Stomach (tissue), 8 donors: ENCODE measurements at regions not wholly inside any gene's neighbourhood (a gene's known extent, or its start where the extent isn't known, plus 50 kb on each side); places are given as distances from the start of the nearest gene placed in this dataset.

Source experiments
- DNase-seq, 2 donors: peaks; one replicate each; pipeline versions ENCODE4 v3.0.0 to v3.0.0-alpha.2; 2013 to 2019
- H3K27ac ChIP-seq, 5 donors: fragments of 200-600 bp in 4 of 5; sonication (generic) in 4 of 5; one replicate each; pipeline ENCODE4 v1.5.1; 2013 to 2019; ENCODE audit warnings: mild to moderate bottlenecking in 1 of 5, moderate library complexity in 1 of 5
- H3K27me3 ChIP-seq, 3 donors: fragments of 200-600 bp; sonication (generic); one replicate each; pipeline ENCODE4 v1.5.1; 2017 to 2019; ENCODE audit warnings: mixed run types in 1 of 3
- H3K36me3 ChIP-seq, 4 donors: fragments of 200-600 bp; sonication (generic); 1 replicate in 3 of 4; 2 replicates in 1 of 4; pipeline ENCODE4 v1.5.1; 2016 to 2019
- H3K4me1 ChIP-seq, 4 donors: fragments of 200-600 bp; sonication (generic); one replicate each; pipeline ENCODE4 v1.5.1; 2016 to 2019
- H3K4me3 ChIP-seq, 4 donors: fragments of 200-600 bp; sonication (generic) in 3 of 4; one replicate each; pipeline ENCODE4 v1.5.1; 2016 to 2019; ENCODE audit warnings: mild to moderate bottlenecking in 1 of 4
- H3K9me3 ChIP-seq, 4 donors: fragments of 200-600 bp; sonication (generic); one replicate each; pipeline ENCODE4 v1.5.1; 2016 to 2019
- EP300 ChIP-seq: sonication (generic); formaldehyde crosslinking; IDR thresholded peaks from one replicate; pipeline ENCODE4 v1.6.1; 2017; ENCODE audit warnings: antibody characterized with exemption
- POLR2A ChIP-seq, 4 donors: fragments of 450-650 bp; IDR thresholded peaks; one replicate each; pipeline ENCODE4 v1.6.1; 2016; ENCODE audit warnings: antibody characterized with exemption in 4 of 4, control low read depth in 2 of 4, mild to moderate bottlenecking in 1 of 4, moderate library complexity in 1 of 4
- POLR2AphosphoS5 ChIP-seq, 3 donors: sonication (generic); formaldehyde crosslinking; IDR thresholded peaks; one replicate each; pipeline ENCODE4 v1.6.1; 2016; ENCODE audit warnings: antibody characterized with exemption in 3 of 3
- WGBS, 5 donors: extraction: QIAGEN DNeasy Blood & Tissue Kit in 3 of 5; methylation state at CpG; one replicate each; pipeline versions ENCODE4 v1.1.5 to v1.1.7; 2013 to 2018; 5-methylcytosine and 5-hydroxymethylcytosine counted together
- intact Hi-C: fragments of 100-400 bp; cut with DNase I; formaldehyde crosslinking; loops from one replicate; pipeline ENCODE4 v1.15.1; 2023; ENCODE audit warnings: low total_unique reads
- TF ChIP-seq, protein P1 (sequence below), 7 experiments: fragments of 450-650 bp in 4 of 7; fragments of 200-600 bp in 3 of 7; sonication (generic) in 3 of 7; IDR thresholded peaks; one replicate each; pipeline ENCODE4 v1.5.1; 2016 to 2019; ENCODE audit warnings: antibody characterized with exemption in 7 of 7, control low read depth in 2 of 7, mild to moderate bottlenecking in 1 of 7
- donor health status: healthy with polysubstance abuse.
- donor health status: Bipolar disorder and iron deficiency.
- donor health status: healthy.

DNA sequence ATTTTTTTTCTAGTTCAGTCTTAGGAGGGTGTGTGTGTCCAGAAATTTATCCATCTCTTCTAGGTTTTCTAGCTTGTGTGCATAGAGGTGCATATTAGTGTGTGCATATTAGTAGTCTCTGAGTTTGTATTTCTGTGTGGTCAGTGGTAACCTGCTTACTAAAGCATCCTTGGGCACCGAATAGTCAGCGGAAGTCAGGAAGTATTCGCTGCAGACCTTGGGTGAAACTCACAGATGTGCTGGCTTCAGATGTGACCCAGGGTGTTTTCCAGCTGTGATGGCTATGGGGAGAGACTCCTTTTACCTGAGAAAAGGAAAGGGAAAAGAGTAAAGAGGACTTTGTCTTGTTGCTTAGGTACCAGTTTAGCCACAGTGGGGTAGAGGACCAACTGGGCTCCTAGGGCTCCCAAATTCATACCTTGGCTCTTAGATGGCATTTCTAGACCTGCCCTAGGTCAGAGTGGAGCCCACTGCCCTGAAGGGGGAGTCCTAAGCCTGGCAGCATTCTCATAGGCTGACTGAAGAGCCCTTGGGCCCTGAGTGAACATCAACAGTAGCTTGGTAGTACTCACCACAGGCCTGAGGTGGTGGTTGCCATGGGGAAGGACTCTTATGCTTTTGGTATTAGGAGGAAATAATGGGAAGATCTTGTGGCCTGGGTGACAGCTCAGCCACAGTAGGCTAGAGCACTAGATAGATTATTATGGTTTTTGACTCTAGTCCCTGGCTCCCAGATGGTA, 286.0 kb upstream of the ZPLD1 start:
- Histone ChIP-seq H3K9me3 (peaks cover 0 to 20% (median 14%) of the 10 kb centered on the region in 4 donors), H3K4me1 (peaks cover 0 to 5% (median 0%) of the 10 kb centered on the region in 4 donors), H3K36me3 (no peaks in the 10 kb centered on the region), H3K4me3 (no peak overlapping the region), H3K27ac (no peak overlapping the region), H3K27me3 (no peaks in the 10 kb centered on the region)
- WGBS, 5 donors = 95 to 100% (median 97%) methylated on average over 3 of the region's 3 CpGs
- DNase-seq = no peak
- intact Hi-C loops = no loop called here
- TF ChIP-seq POLR2AphosphoS5 (IDR thresholded peaks at IDR 0.05) (no peak), POLR2A (IDR thresholded peaks at IDR 0.05) (no peak), EP300 (no peak)
- TF ChIP-seq, protein P1, sequence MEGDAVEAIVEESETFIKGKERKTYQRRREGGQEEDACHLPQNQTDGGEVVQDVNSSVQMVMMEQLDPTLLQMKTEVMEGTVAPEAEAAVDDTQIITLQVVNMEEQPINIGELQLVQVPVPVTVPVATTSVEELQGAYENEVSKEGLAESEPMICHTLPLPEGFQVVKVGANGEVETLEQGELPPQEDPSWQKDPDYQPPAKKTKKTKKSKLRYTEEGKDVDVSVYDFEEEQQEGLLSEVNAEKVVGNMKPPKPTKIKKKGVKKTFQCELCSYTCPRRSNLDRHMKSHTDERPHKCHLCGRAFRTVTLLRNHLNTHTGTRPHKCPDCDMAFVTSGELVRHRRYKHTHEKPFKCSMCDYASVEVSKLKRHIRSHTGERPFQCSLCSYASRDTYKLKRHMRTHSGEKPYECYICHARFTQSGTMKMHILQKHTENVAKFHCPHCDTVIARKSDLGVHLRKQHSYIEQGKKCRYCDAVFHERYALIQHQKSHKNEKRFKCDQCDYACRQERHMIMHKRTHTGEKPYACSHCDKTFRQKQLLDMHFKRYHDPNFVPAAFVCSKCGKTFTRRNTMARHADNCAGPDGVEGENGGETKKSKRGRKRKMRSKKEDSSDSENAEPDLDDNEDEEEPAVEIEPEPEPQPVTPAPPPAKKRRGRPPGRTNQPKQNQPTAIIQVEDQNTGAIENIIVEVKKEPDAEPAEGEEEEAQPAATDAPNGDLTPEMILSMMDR (IDR thresholded peaks at IDR 0.05) = no peak

DNA sequence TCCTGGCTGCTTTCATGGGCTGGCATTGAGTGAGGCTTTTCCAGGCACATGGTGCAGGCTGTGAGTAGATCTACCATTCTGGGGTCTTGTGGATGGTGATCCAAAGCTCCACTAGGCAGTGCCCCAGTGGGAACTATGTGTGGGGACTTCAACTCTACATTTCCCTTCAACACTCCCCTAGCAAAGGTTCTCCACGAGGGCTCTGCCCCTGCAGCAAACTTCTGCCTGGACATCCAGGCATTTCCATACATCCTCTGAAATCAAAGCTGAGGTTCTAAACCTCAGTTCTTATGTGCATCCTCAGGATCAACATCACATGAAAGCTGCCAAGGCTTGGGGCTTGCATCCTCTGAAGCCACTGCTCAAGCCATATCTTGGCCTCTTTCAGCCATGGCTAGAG, 282.9 kb upstream of the ZPLD1 start:
- Histone ChIP-seq H3K4me3 (no peak overlapping the region), H3K27me3 (no peaks in the 10 kb centered on the region), H3K4me1 (no peaks in the 10 kb centered on the region), H3K9me3 (peaks cover 0 to 20% (median 14%) of the 10 kb centered on the region in 4 donors), H3K27ac (no peak overlapping the region), H3K36me3 (no peaks in the 10 kb centered on the region)
- DNase-seq = no peak
- TF ChIP-seq EP300 (no peak), POLR2AphosphoS5 (IDR thresholded peaks at IDR 0.05) (no peak), POLR2A (IDR thresholded peaks at IDR 0.05) (no peak)
- TF ChIP-seq, protein P1 (IDR thresholded peaks at IDR 0.05) = no peak
- intact Hi-C loops = no loop called here
- WGBS, 5 donors = 87 to 100% (median 89%) methylated on average over 1 of the region's 1 CpG; no CpG with 5 or more reads in 1 of the 5 donors

DNA sequence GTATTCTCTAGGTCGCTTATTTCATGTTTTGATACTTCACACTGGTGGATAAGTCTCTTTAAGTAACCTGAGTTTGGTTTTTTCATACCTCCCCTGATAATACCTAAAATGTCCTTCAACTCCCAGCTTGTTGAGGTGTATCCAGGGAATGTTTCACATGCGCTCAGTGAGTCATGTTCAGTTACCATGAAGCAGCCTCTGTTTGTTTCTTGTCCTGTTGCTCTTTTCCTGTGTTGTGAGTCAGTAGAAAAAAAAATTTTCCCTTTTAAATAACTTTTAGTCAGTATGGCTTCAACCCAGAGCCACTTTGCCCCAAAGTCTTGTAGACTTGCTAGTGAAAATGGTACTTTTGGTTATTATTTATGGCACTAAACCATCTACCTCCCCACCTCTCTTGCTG, 278.4 kb upstream of the ZPLD1 start:
- DNase-seq = peak in 1 of 2 donors; percentile 51
- H3K27me3 ChIP-seq = no peaks in the 10 kb centered on the region
- 83 to 93% (median 89%) methylated on average over 2 of the region's 2 CpGs for WGBS, 5 donors
- TF ChIP-seq POLR2AphosphoS5 (IDR thresholded peaks at IDR 0.05) = peak in 1 of 3 donors; percentile 39
- TF ChIP-seq EP300 = no peak
- TF ChIP-seq, protein P1 (IDR thresholded peaks at IDR 0.05) = no peak
- H3K27ac ChIP-seq = no peak overlapping the region
- intact Hi-C loops = no loop called here
- no peaks in the 10 kb centered on the region for H3K4me1 ChIP-seq
- H3K9me3 ChIP-seq = peaks cover 0 to 15% (median 9%) of the 10 kb centered on the region in 4 donors
- H3K36me3 ChIP-seq = no peaks in the 10 kb centered on the region
- no peak overlapping the region for H3K4me3 ChIP-seq

DNA sequence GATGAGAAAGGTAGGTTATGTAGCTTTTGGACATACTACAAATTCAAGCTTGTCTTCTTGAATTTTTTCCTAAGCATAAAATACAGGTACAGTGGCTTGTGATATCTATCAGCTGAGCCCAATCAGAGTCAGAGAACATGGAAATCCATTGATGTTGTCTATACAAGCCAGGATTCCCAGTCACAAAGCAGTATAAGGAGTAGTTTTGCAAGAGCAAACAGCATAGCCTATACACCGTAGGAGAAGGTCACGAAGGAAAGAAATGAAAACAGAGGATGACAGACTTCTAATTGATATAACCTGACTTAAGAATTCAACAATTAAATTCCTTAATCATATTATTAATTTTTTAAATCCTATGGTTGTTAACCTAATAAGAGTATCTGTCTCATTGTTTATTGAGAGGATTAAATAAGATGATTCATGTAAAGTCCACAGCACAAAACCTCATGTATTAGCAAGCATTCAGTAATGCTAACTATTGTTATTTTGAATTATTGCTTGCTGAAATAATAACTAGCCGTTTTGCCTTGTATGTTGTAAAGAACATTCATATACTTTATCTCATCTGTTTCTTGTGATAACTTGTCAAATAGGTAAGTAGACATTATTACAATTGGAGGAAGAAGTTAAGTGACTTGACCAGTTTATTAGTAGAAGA, 276.6 kb upstream of the ZPLD1 start:
- TF ChIP-seq EP300 (no peak), POLR2A (IDR thresholded peaks at IDR 0.05) (no peak), POLR2AphosphoS5 (IDR thresholded peaks at IDR 0.05) (no peak)
- TF ChIP-seq, protein P1 (IDR thresholded peaks at IDR 0.05) = no peak
- H3K9me3 ChIP-seq = no peaks in the 10 kb centered on the region
- H3K36me3 ChIP-seq = no peaks in the 10 kb centered on the region
- no peak overlapping the region for H3K4me3 ChIP-seq
- H3K27me3 ChIP-seq = no peaks in the 10 kb centered on the region
- H3K27ac ChIP-seq = no peak overlapping the region
- 55 to 71% (median 69%) methylated on average over 3 of the region's 3 CpGs for WGBS, 5 donors
- intact Hi-C loops = no loop called here
- no peak for DNase-seq
- H3K4me1 ChIP-seq = peaks cover 0 to 11% (median 8%) of the 10 kb centered on the region in 4 donors
